ENCODE measurements at regions not wholly inside any gene's neighbourhood (a gene's known extent, or its start where the extent isn't known, plus 50 kb on each side); places are given as distances from the start of the nearest gene placed in this dataset.

- Histone ChIP-seq H3K27me3 (replicated peaks) (peaks cover 6% of the 10 kb centered on the region; the same call in 1 of the 2 replicates), H3K27ac (no peak overlapping the region), H3K36me3 (no peaks in the 10 kb centered on the region), H3K4me3 (no peak overlapping the region), H3K4me1 (replicated peaks) (peaks cover 23% of the 10 kb centered on the region), H3K9me3 (replicated peaks) (no peaks in the 10 kb centered on the region)
- no peak for DNase-seq (ENCODE audit: low read depth in 1 of 2, low spot score in 2 of 2)
These were observed 60.7 kb upstream of the TLE3 start for GRCh38 chr15:70158309-70159000.

GRCh38 chr15:70156671-70157271 lies 59.1 kb upstream of the TLE3 start:
- Histone ChIP-seq H3K4me1 (replicated peaks) (peaks cover 23% of the 10 kb centered on the region), H3K36me3 (no peaks in the 10 kb centered on the region), H3K4me3 (no peak overlapping the region), H3K9me3 (replicated peaks) (no peaks in the 10 kb centered on the region), H3K27me3 (replicated peaks) (peaks cover 6% of the 10 kb centered on the region; the same call in 1 of the 2 replicates), H3K27ac (no peak overlapping the region)
- no peak for DNase-seq (ENCODE audit: low read depth in 1 of 2, low spot score in 2 of 2)

GRCh38 chr15:70154718-70155347 lies 57.1 kb upstream of the TLE3 start:
- Histone ChIP-seq H3K9me3 (replicated peaks) (no peaks in the 10 kb centered on the region), H3K27ac (no peak overlapping the region), H3K4me3 (no peak overlapping the region), H3K27me3 (replicated peaks) (peaks cover 6% of the 10 kb centered on the region; the same call in 1 of the 2 replicates), H3K36me3 (no peaks in the 10 kb centered on the region), H3K4me1 (replicated peaks) (peaks cover 28% of the 10 kb centered on the region)
- DNase-seq (ENCODE audit: low read depth in 1 of 2, low spot score in 2 of 2): peak; percentile 57 to 75

- H3K27me3 ChIP-seq (replicated peaks): peaks cover 6% of the 10 kb centered on the region; the same call in 1 of the 2 replicates
- no peaks in the 10 kb centered on the region for H3K36me3 ChIP-seq
- no peak overlapping the region for H3K4me3 ChIP-seq
- H3K4me1 ChIP-seq (replicated peaks): peaks cover 28% of the 10 kb centered on the region
- H3K9me3 ChIP-seq (replicated peaks): no peaks in the 10 kb centered on the region
- peak; percentile 64 to 65 for DNase-seq (ENCODE audit: low read depth in 1 of 2, low spot score in 2 of 2)
- no peak overlapping the region for H3K27ac ChIP-seq
These were observed 56.4 kb upstream of the TLE3 start for GRCh38 chr15:70153921-70154717.

GRCh38 chr15:70152070-70152480 lies 54.4 kb upstream of the TLE3 start:
- H3K27ac ChIP-seq: no peak overlapping the region
- DNase-seq (ENCODE audit: low read depth in 1 of 2, low spot score in 2 of 2): no peak

GRCh38 chr15:70151462-70151861 lies 53.7 kb upstream of the TLE3 start:
- no peaks in the 10 kb centered on the region for H3K36me3 ChIP-seq
- H3K27me3 ChIP-seq (replicated peaks): no peaks in the 10 kb centered on the region
- DNase-seq (ENCODE audit: low read depth in 1 of 2, low spot score in 2 of 2): no peak
- H3K27ac ChIP-seq: no peak overlapping the region
- peaks cover 28% of the 10 kb centered on the region for H3K4me1 ChIP-seq (replicated peaks)
- no peaks in the 10 kb centered on the region for H3K9me3 ChIP-seq (replicated peaks)
- no peak overlapping the region for H3K4me3 ChIP-seq

More at GRCh38 chr15:70152070-70152480, 54.4 kb upstream of the TLE3 start:
- H3K9me3 ChIP-seq (replicated peaks): no peaks in the 10 kb centered on the region
- no peak overlapping the region for H3K4me3 ChIP-seq
- no peaks in the 10 kb centered on the region for H3K36me3 ChIP-seq
- peaks cover 28% of the 10 kb centered on the region for H3K4me1 ChIP-seq (replicated peaks)
- H3K27me3 ChIP-seq (replicated peaks): peaks cover 4% of the 10 kb centered on the region; the same call in 1 of the 2 replicates

GRCh38 chr15:70151003-70151402 lies 53.3 kb upstream of the TLE3 start:
- Histone ChIP-seq H3K9me3 (replicated peaks) (no peaks in the 10 kb centered on the region), H3K4me3 (no peak overlapping the region), H3K27me3 (replicated peaks) (no peaks in the 10 kb centered on the region), H3K4me1 (replicated peaks) (peaks cover 28% of the 10 kb centered on the region), H3K27ac (no peak overlapping the region), H3K36me3 (no peaks in the 10 kb centered on the region)
- no peak for DNase-seq (ENCODE audit: low read depth in 1 of 2, low spot score in 2 of 2)

- H3K27me3 ChIP-seq (replicated peaks): no peaks in the 10 kb centered on the region
- no peak overlapping the region for H3K4me3 ChIP-seq
- H3K27ac ChIP-seq: no peak overlapping the region
- no peaks in the 10 kb centered on the region for H3K36me3 ChIP-seq
- H3K9me3 ChIP-seq (replicated peaks): no peaks in the 10 kb centered on the region
- peaks cover 27% of the 10 kb centered on the region for H3K4me1 ChIP-seq (replicated peaks)
- DNase-seq (ENCODE audit: low read depth in 1 of 2, low spot score in 2 of 2): no peak
These were observed 52.7 kb upstream of the TLE3 start for GRCh38 chr15:70150405-70150747.

- no peak overlapping the region for H3K27ac ChIP-seq
- no peak overlapping the region for H3K4me3 ChIP-seq
- H3K9me3 ChIP-seq (replicated peaks): no peaks in the 10 kb centered on the region
- no peaks in the 10 kb centered on the region for H3K36me3 ChIP-seq
- peaks cover 22% of the 10 kb centered on the region for H3K4me1 ChIP-seq (replicated peaks)
- no peak for DNase-seq (ENCODE audit: low read depth in 1 of 2, low spot score in 2 of 2)
- no peaks in the 10 kb centered on the region for H3K27me3 ChIP-seq (replicated peaks)
These were observed 52.1 kb upstream of the TLE3 start for GRCh38 chr15:70149667-70150404.

GRCh38 chr15:70147778-70148177 lies 50.1 kb upstream of the TLE3 start:
- H3K4me1 ChIP-seq (replicated peaks): peaks cover 14% of the 10 kb centered on the region
- no peak for DNase-seq (ENCODE audit: low read depth in 1 of 2, low spot score in 2 of 2)
- no peak overlapping the region for H3K27ac ChIP-seq
- H3K9me3 ChIP-seq (replicated peaks): no peaks in the 10 kb centered on the region
- no peak overlapping the region for H3K4me3 ChIP-seq
- no peaks in the 10 kb centered on the region for H3K27me3 ChIP-seq (replicated peaks)
- no peaks in the 10 kb centered on the region for H3K36me3 ChIP-seq
